HG02884 (cell line): ENCODE measurements at regions not wholly inside any gene's neighbourhood (a gene's known extent, or its start where the extent isn't known, plus 50 kb on each side); places are given as distances from the start of the nearest gene placed in this dataset.

Experiments
- ATAC-seq: cut with Tn5 transposase; IDR thresholded peaks from one replicate; pipeline ENCODE4 v1.9.1; 2021; ENCODE audit warnings: mild to moderate bottlenecking, moderate library complexity; ENCODE audit not compliant: unreplicated experiment

GRCh38 chr12:3931206-3931605 is 58.0 kb upstream of the PARP11 start:
- ATAC-seq, result no peak

- ATAC-seq, result no peak
Measured at GRCh38 chr12:3929875-3930615, 56.8 kb upstream of the PARP11 start.

GRCh38 chr12:3928538-3929184 is 55.5 kb upstream of the PARP11 start:
- ATAC-seq, result no peak

GRCh38 chr12:3925621-3926020 is 52.4 kb upstream of the PARP11 start:
- ATAC-seq, result no peak

DNA sequence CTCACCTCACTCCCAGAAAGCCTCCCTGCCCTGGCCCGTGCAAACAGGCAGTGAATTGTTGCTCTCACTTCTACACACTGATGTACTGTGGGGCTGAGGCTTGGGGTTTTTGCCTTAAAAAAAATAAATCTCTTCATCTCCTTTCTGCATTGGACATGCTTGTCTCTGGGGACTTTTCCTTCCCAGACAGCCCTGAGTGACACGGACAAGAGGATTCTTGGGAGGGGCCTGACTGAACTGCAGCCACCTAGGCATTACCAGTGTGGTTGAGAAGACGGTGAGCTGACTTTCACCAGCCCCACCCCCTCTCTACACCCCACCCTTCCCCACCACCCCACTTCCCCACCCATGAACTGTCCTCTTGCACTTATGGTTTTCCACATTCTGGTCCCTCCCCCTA is 51.6 kb upstream of the PARP11 start:
- no peak for ATAC-seq

DNA sequence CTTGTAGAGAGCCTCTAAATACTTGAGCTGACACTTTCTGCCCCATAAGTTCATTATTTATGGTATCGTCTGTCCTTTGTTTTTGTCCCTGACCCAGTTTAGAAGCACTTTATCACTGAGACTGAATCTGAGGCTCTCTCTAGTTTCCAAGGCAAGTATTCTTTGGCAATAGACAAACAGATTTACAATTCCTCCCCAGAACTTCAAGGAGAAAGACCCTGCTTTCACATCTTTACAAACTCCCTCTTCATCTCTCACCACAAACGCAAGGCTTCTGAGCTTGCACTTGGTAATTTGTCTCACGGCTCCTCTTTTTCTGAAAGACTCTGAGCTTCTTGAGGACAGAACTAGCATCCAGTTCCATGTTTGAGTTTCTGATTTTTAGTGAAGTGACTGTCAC is 49.8 kb upstream of the PARP11 start:
- no peak for ATAC-seq
